ENCODE measurements at regions not wholly inside any gene's neighbourhood (a gene's known extent, or its start where the extent isn't known, plus 50 kb on each side); places are given as distances from the start of the nearest gene placed in this dataset.

DNA sequence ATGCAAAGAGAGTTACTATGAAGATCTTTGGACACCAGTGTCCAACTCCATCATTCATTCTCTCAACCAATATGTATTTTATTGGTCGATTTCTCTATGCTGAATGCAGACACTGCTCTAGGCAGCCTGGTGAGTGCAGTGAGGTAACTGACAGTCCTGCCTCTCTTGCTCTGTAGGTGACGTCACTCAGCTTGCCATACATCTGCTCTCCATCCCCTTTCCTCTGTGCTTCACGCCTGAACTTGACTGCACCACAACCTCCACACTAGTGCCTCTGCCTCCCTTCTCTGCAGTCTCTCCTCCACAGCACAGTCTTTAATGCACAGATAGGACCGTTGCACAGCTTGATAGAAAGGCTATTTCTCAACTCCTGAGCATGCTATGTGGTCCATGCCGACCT lies 344.9 kb upstream of the NOCT start:
- H3K27me3 ChIP-seq (ENCODE audit: control insufficient read depth, insufficient read depth, low read length) = no peaks in the 10 kb centered on the region
- H2BK15ac ChIP-seq (ENCODE audit: low read depth, low read length) = peak overlapping the region; percentile 87
- WGBS, 2 experiments (ENCODE audit: extremely low coverage in 2 of 2, insufficient read length in 1 of 2) = 78% methylated on average over 3 of the region's 5 CpGs; no CpG with 5 or more reads in 1 of the 2 experiments
- peak overlapping the region; percentile 25; the same call in 1 of the 2 replicates for H3K14ac ChIP-seq (replicated peaks; ENCODE audit: low read depth, low read length)
- no TSS peak for BruUV-seq (replicated peaks)
- DNase-seq (no peak), ATAC-seq (ENCODE audit: low read depth) (no peak)
- no peak overlapping the region for H2AFZ ChIP-seq (replicated peaks; ENCODE audit: low read length, poor library complexity)
- peak overlapping the region; percentile 90 for H2BK20ac ChIP-seq (ENCODE audit: low read depth, low read length)
- ChIA-PET POLR2A (ENCODE audit: unreplicated experiment) (no interaction called here), CTCF (no interaction called here)
- H2AK5ac ChIP-seq (ENCODE audit: low read depth, low read length) = peak overlapping the region; percentile 88
- H3K9me3 ChIP-seq (ENCODE audit: control insufficient read depth, insufficient read depth, low read length) = no peaks in the 10 kb centered on the region
- H4K20me1 ChIP-seq (ENCODE audit: insufficient read depth, low read length) = no peaks in the 10 kb centered on the region
- dilution Hi-C loops (cut with HindIII; ENCODE audit: low sequenced_read_pairs, unreplicated experiment) = no loop called here
- peak overlapping the region; percentile 51 for H4K91ac ChIP-seq (ENCODE audit: insufficient read depth, low read depth, low read length)
- H3K9ac ChIP-seq (ENCODE audit: low read depth, low read length) = no peak overlapping the region
- H3K56ac ChIP-seq (ENCODE audit: extremely low read depth, insufficient read depth, low read length) = no peak overlapping the region
- no peak overlapping the region for H3K4me2 ChIP-seq (ENCODE audit: low read depth, low read length)
- H3K23ac ChIP-seq (ENCODE audit: low read depth, low read length) = no peak overlapping the region
- H4K5ac ChIP-seq (ENCODE audit: low read depth, low read length) = no peak overlapping the region
- no peaks in the 10 kb centered on the region for H3K36me3 ChIP-seq (ENCODE audit: control insufficient read depth, insufficient read depth, low read length)
- peak overlapping the region; percentile 24; the same call in 1 of the 2 replicates for H3K18ac ChIP-seq (ENCODE audit: low read depth, low read length)
- TF ChIP-seq CTCF (conservative IDR thresholded peaks at IDR 0.05; ENCODE audit: low read depth, low read length) (no peak), FOS (IDR thresholded peaks at IDR 0.05; ENCODE audit: low read depth, low read length) (no peak), MAFK (IDR thresholded peaks at IDR 0.05; ENCODE audit: low read depth, low read length) (no peak), RFX5 (IDR thresholded peaks at IDR 0.05; ENCODE audit: low read depth, low read length) (no peak), RAD21 (IDR thresholded peaks at IDR 0.05; ENCODE audit: low read length) (no peak), POLR2A (IDR thresholded peaks at IDR 0.05; ENCODE audit: low read depth, low read length) (no peak), CEBPB (IDR thresholded peaks at IDR 0.05; ENCODE audit: low read depth, low read length) (no peak), CHD1 (IDR thresholded peaks at IDR 0.05; ENCODE audit: low read depth, low read length) (no peak), BHLHE40 (IDR thresholded peaks at IDR 0.05; ENCODE audit: low read depth, low read length) (no peak), MXI1 (IDR thresholded peaks at IDR 0.05; ENCODE audit: borderline replicate concordance, low read depth, low read length) (no peak), SMC3 (IDR thresholded peaks at IDR 0.05; ENCODE audit: low read depth, low read length) (no peak), NFE2L2 (IDR thresholded peaks at IDR 0.05; ENCODE audit: low read depth, low read length) (no peak), RCOR1 (IDR thresholded peaks at IDR 0.05; ENCODE audit: insufficient replicate concordance, low read length) (no peak), MAZ (IDR thresholded peaks at IDR 0.05; ENCODE audit: borderline replicate concordance, low read depth, low read length) (no peak)
- TF ChIP-seq, protein P1, sequence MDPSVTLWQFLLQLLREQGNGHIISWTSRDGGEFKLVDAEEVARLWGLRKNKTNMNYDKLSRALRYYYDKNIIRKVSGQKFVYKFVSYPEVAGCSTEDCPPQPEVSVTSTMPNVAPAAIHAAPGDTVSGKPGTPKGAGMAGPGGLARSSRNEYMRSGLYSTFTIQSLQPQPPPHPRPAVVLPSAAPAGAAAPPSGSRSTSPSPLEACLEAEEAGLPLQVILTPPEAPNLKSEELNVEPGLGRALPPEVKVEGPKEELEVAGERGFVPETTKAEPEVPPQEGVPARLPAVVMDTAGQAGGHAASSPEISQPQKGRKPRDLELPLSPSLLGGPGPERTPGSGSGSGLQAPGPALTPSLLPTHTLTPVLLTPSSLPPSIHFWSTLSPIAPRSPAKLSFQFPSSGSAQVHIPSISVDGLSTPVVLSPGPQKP (IDR thresholded peaks at IDR 0.05; ENCODE audit: borderline replicate concordance, low read depth, low read length) = no peak
- TF ChIP-seq, protein P2, sequence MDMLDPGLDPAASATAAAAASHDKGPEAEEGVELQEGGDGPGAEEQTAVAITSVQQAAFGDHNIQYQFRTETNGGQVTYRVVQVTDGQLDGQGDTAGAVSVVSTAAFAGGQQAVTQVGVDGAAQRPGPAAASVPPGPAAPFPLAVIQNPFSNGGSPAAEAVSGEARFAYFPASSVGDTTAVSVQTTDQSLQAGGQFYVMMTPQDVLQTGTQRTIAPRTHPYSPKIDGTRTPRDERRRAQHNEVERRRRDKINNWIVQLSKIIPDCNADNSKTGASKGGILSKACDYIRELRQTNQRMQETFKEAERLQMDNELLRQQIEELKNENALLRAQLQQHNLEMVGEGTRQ (IDR thresholded peaks at IDR 0.05; ENCODE audit: low read depth, low read length) = no peak
- H3K4me1 ChIP-seq (ENCODE audit: control insufficient read depth, insufficient read depth, low read length) = peaks cover 11% of the 10 kb centered on the region
- H3K27ac ChIP-seq (ENCODE audit: insufficient read depth, low read length) = no peak overlapping the region
- no peak overlapping the region for H2BK5ac ChIP-seq (ENCODE audit: low read depth, low read length, poor library complexity, severe bottlenecking)
- H3K4me3 ChIP-seq (ENCODE audit: insufficient read depth, low read depth, low read length) = no peak overlapping the region
- peaks cover 7% of the 10 kb centered on the region; the same call in 1 of the 2 replicates for H3K9me1 ChIP-seq (ENCODE audit: insufficient read depth, low read length)
- H2AK9ac ChIP-seq (replicated peaks; ENCODE audit: low read depth, low read length, poor library complexity) = no peak overlapping the region
- H3K4ac ChIP-seq (ENCODE audit: low read depth, low read length) = peak overlapping the region; percentile 71
- H4K8ac ChIP-seq (ENCODE audit: low read depth in 2 of 2, low read length in 2 of 2) = peak overlapping the region in 1 of 2 experiments; percentile 50; a peak in 1 of 4 replicates
- intact Hi-C loops (cut with micrococcal nuclease) = no loop called here
- H3K79me1 ChIP-seq (ENCODE audit: low read depth in 1 of 2, low read length in 2 of 2) = no peaks in the 10 kb centered on the region
- in situ Hi-C loops (cut with MboI; ENCODE audit: low sequenced_read_pairs) = no loop called here
- peak overlapping the region; percentile 76 for H2BK120ac ChIP-seq (ENCODE audit: low read depth, low read length)
